Keratinocyte (primary cell): ENCODE measurements at regions not wholly inside any gene's neighbourhood (a gene's known extent, or its start where the extent isn't known, plus 50 kb on each side); places are given as distances from the start of the nearest gene placed in this dataset.

Experiments
- DNase-seq: peaks from one replicate; pipeline ENCODE4 v3.0.0-alpha.2; 2011; ENCODE audit warnings: low read depth, missing footprints, low spot score
- FAIRE-seq: peaks from 2 replicates; lab custom pipeline; 2011; peaks lifted over from hg19 to GRCh38; lab: Jason Lieb, UNC
- H2AFZ ChIP-seq: 2 replicates; pipeline ENCODE4 v1.6.0; 2012; ENCODE audit warnings: low read length, control low read depth, inconsistent platforms; ENCODE audit not compliant: control insufficient read depth
- H3K27ac ChIP-seq: 2 replicates; pipeline ENCODE4 v1.5.1; 2011; ENCODE audit warnings: low read length; ENCODE audit not compliant: control insufficient read depth, insufficient read depth
- H3K27me3 ChIP-seq: 3 replicates; pipeline ENCODE4 v1.6.0; 2011; ENCODE audit warnings: low read length; ENCODE audit not compliant: control insufficient read depth, insufficient read depth; ENCODE audit errors: extremely low read depth
- H3K36me3 ChIP-seq, 2 experiments: 2 replicates in 1 of 2; 3 replicates in 1 of 2; pipeline ENCODE4 v1.5.1; 2011; ENCODE audit warnings: low read length in 2 of 2, mild to moderate bottlenecking in 1 of 2; ENCODE audit not compliant: control insufficient read depth in 2 of 2, insufficient read depth in 2 of 2; ENCODE audit errors: extremely low read depth in 1 of 2
- H3K4me1 ChIP-seq: 3 replicates; pipeline ENCODE4 v1.5.1; 2011; ENCODE audit warnings: low read length; ENCODE audit not compliant: control insufficient read depth, insufficient read depth; ENCODE audit errors: extremely low read depth
- H3K4me2 ChIP-seq: 3 replicates; pipeline ENCODE4 v1.6.0; 2011; ENCODE audit warnings: low read depth, low read length; ENCODE audit not compliant: control insufficient read depth, insufficient read depth; ENCODE audit errors: extremely low read depth
- H3K4me3 ChIP-seq, 3 experiments: fragments of 200-600 bp in 1 of 3; sonication (generic) in 1 of 3; 2 replicates in 2 of 3; 3 replicates in 1 of 3; pipeline ENCODE4 v1.5.1; 2011 to 2016; ENCODE audit warnings: low read length in 3 of 3, mild to moderate bottlenecking in 3 of 3, control low read depth in 2 of 3, inconsistent platforms in 1 of 3, low read depth in 1 of 3, mixed read lengths in 1 of 3, mixed run types in 1 of 3, moderate library complexity in 1 of 3; ENCODE audit not compliant: control insufficient read depth in 2 of 3, insufficient read depth in 2 of 3; ENCODE audit errors: extremely low read depth in 1 of 3
- H3K79me2 ChIP-seq: 2 replicates; pipeline ENCODE4 v1.6.0; 2012; ENCODE audit warnings: low read length; ENCODE audit not compliant: control insufficient read depth, insufficient read depth
- H3K9ac ChIP-seq: 3 replicates; pipeline ENCODE4 v1.6.0; 2011; ENCODE audit warnings: low read length; ENCODE audit not compliant: control insufficient read depth, insufficient read depth; ENCODE audit errors: extremely low read depth
- H3K9me1 ChIP-seq: 3 replicates; pipeline ENCODE4 v1.6.0; 2011; ENCODE audit warnings: low read length; ENCODE audit not compliant: control insufficient read depth, insufficient read depth; ENCODE audit errors: extremely low read depth
- H3K9me3 ChIP-seq: 2 replicates; pipeline ENCODE4 v1.5.1; 2012; ENCODE audit warnings: low read depth, low read length; ENCODE audit not compliant: control insufficient read depth
- H4K20me1 ChIP-seq: 3 replicates; pipeline ENCODE4 v1.6.0; 2011; ENCODE audit warnings: low read length; ENCODE audit not compliant: control insufficient read depth, insufficient read depth; ENCODE audit errors: extremely low read depth
- CTCF ChIP-seq, 3 experiments: IDR thresholded peaks in 1 of 3; conservative IDR thresholded peaks in 1 of 3; optimal IDR thresholded peaks in 1 of 3; 2 replicates in 2 of 3; 3 replicates in 1 of 3; pipeline versions ENCODE3 to v1.5.1; 2011; ENCODE audit warnings: low read length in 3 of 3, mild to moderate bottlenecking in 3 of 3, moderate library complexity in 2 of 3, control low read depth in 1 of 3, inconsistent platforms in 1 of 3; ENCODE audit not compliant: insufficient read depth in 2 of 3; ENCODE audit errors: extremely low read depth in 1 of 3
- EZH2 ChIP-seq: IDR thresholded peaks from one replicate; pipeline ENCODE4 v1.6.1; 2012; ENCODE audit warnings: inconsistent platforms, mild to moderate bottlenecking, low read length, moderate library complexity
- dilution Hi-C: fragments of 300-500 bp; cut with MboI; formaldehyde crosslinking; loops from one replicate; pipeline ENCODE4 v1.7.0; 2020; ENCODE audit warnings: low sequenced_read_pairs; ENCODE audit not compliant: extremely low pct_ligation_motif_present

- no peak for TF ChIP-seq EZH2
- no peak for TF ChIP-seq CTCF (optimal IDR thresholded peaks at IDR 0.05 in 1 of 3, IDR thresholded peaks at IDR 0.05 in 1 of 3, conservative IDR thresholded peaks at IDR 0.05 in 1 of 3; ENCODE audit: extremely low read depth in 1 of 3, insufficient read depth in 2 of 3, low read length in 3 of 3)
- no peak for FAIRE-seq
- DNase-seq: no peak
- Histone ChIP-seq H3K79me2 (no peaks in the 10 kb centered on the region), H3K9me1 (no peaks in the 10 kb centered on the region), H3K27me3 (no peaks in the 10 kb centered on the region), H3K9me3 (no peaks in the 10 kb centered on the region), H3K9ac (no peak overlapping the region), H4K20me1 (no peaks in the 10 kb centered on the region), H3K27ac (no peak overlapping the region), H3K36me3 (no peaks in the 10 kb centered on the region), H3K4me2 (no peak overlapping the region), H3K4me1 (no peaks in the 10 kb centered on the region), H2AFZ (no peak overlapping the region), H3K4me3 (no peak overlapping the region)
- dilution Hi-C loops: no loop called here
These were observed 774.5 kb downstream of the USP25 start for GRCh38 chr21:16504281-16504680.

GRCh38 chr21:16504766-16505165, 775.0 kb downstream of the USP25 start:
- Histone ChIP-seq H3K9me1 (no peaks in the 10 kb centered on the region), H3K36me3 (no peaks in the 10 kb centered on the region), H3K9ac (no peak overlapping the region), H3K79me2 (no peaks in the 10 kb centered on the region), H3K4me3 (no peak overlapping the region), H3K4me2 (no peak overlapping the region), H3K9me3 (no peaks in the 10 kb centered on the region), H2AFZ (no peak overlapping the region), H3K4me1 (no peaks in the 10 kb centered on the region), H3K27me3 (no peaks in the 10 kb centered on the region), H4K20me1 (no peaks in the 10 kb centered on the region), H3K27ac (no peak overlapping the region)
- FAIRE-seq (no peak), DNase-seq (no peak)
- dilution Hi-C loops: no loop called here
- TF ChIP-seq CTCF (optimal IDR thresholded peaks at IDR 0.05 in 1 of 3, IDR thresholded peaks at IDR 0.05 in 1 of 3, conservative IDR thresholded peaks at IDR 0.05 in 1 of 3; ENCODE audit: extremely low read depth in 1 of 3, insufficient read depth in 2 of 3, low read length in 3 of 3) (no peak), EZH2 (no peak)
